Dermis blood vessel endothelial cell (primary cell): ENCODE measurements at regions not wholly inside any gene's neighbourhood (a gene's known extent, or its start where the extent isn't known, plus 50 kb on each side); places are given as distances from the start of the nearest gene placed in this dataset.

Source experiments
- DNase-seq: peaks from one replicate; pipeline ENCODE4 v3.0.0; 2010

- DNase-seq, result no peak
Observed at GRCh38 chr2:67625178-67625577, 228.0 kb downstream of the ETAA1 start.

- no peak for DNase-seq
Observed at GRCh38 chr2:67625690-67626475, 228.8 kb downstream of the ETAA1 start.

GRCh38 chr2:67626656-67627055 lies 229.5 kb downstream of the ETAA1 start:
- DNase-seq, result no peak

GRCh38 chr2:67627456-67628207 lies 230.5 kb downstream of the ETAA1 start:
- DNase-seq, result no peak

GRCh38 chr2:67628892-67629291 lies 231.8 kb downstream of the ETAA1 start:
- no peak for DNase-seq

- no peak for DNase-seq
Observed at GRCh38 chr2:67631483-67631882, 234.3 kb downstream of the ETAA1 start.

GRCh38 chr2:67633212-67633856 lies 236.2 kb downstream of the ETAA1 start:
- no peak for DNase-seq

GRCh38 chr2:67638146-67638545 lies 241.0 kb downstream of the ETAA1 start:
- DNase-seq, result no peak

- DNase-seq, result no peak
Observed at GRCh38 chr2:67641312-67642045, 244.3 kb downstream of the ETAA1 start.

GRCh38 chr2:67642046-67642382 lies 244.9 kb downstream of the ETAA1 start:
- no peak for DNase-seq

GRCh38 chr2:67642961-67643360 lies 245.8 kb downstream of the ETAA1 start:
- DNase-seq, result no peak

- no peak for DNase-seq
Observed at GRCh38 chr2:67645280-67646138, 248.4 kb downstream of the ETAA1 start.

GRCh38 chr2:67646714-67647333 lies 249.7 kb downstream of the ETAA1 start:
- DNase-seq, result no peak

GRCh38 chr2:67649331-67650261 lies 252.5 kb downstream of the ETAA1 start:
- DNase-seq, result peak; percentile 13

- peak; percentile 74 for DNase-seq
Observed at GRCh38 chr2:67650291-67651133, 253.4 kb downstream of the ETAA1 start.

GRCh38 chr2:67651565-67651964 lies 254.4 kb downstream of the ETAA1 start:
- DNase-seq, result no peak

GRCh38 chr2:67652679-67653078 lies 255.5 kb downstream of the ETAA1 start:
- no peak for DNase-seq

GRCh38 chr2:67656875-67657274 lies 259.7 kb downstream of the ETAA1 start:
- DNase-seq, result no peak

- DNase-seq, result no peak
Observed at GRCh38 chr2:67658820-67659219, 261.7 kb downstream of the ETAA1 start.
